ENCODE measurements at regions not wholly inside any gene's neighbourhood (a gene's known extent, or its start where the extent isn't known, plus 50 kb on each side); places are given as distances from the start of the nearest gene placed in this dataset.
"Not testable (repeated sequence)": the region's sequence is repeated elsewhere in the genome, so short reads cannot be mapped to it uniquely, and the experiment has no call there.

DNA sequence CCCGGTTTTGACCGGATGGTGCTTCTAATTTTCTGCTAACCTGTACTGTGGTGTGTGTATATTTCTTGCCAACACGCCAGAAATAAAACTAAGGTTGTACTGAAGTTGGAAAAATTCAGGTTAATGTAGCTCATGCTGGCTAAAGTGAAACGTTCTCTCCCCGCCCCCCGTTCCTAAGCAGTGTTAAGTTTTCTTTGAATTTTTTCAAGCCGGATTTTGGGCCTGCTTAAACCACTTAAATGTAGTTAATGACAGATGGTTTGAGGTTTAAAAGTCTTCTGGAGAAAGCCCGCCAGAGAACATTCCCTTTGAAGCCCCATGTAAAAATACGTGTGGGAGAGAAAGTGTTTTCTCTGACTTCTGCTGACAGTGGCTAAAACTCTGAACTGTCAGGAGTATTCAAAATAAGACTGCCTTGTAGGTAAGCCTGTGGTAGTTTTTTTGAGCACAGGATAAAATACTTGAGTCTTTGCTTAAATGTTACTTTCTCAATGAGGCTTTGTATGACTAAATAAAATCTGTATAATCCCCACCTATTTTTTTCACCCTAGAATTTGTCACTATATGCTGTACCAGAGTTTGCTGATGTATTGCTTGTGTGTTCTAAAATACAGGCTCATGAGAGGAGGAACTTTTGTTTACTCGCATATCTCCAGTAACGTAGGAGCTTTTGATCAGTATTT is 101.3 kb downstream of the OR2B2 start:
- peak overlapping the region; percentile 98 for H3K27ac ChIP-seq (ENCODE audit: low read depth, low read length)
- H3K4me3 ChIP-seq (ENCODE audit: low read depth, low read length), result peak overlapping the region; percentile 86
- peaks cover 23% of the 10 kb centered on the region for H3K4me1 ChIP-seq (ENCODE audit: control insufficient read depth, insufficient read depth, low read length)
- H3K27me3 ChIP-seq (ENCODE audit: control insufficient read depth, insufficient read depth, low read length), result no peaks in the 10 kb centered on the region
- H3K9me3 ChIP-seq (ENCODE audit: control insufficient read depth, insufficient read depth, low read length), result no peaks in the 10 kb centered on the region
- H3K36me3 ChIP-seq (ENCODE audit: control insufficient read depth, insufficient read depth, low read length), result no peaks in the 10 kb centered on the region
- peak overlapping the region; percentile 100 for H3K9ac ChIP-seq (ENCODE audit: low read depth, low read length)

DNA sequence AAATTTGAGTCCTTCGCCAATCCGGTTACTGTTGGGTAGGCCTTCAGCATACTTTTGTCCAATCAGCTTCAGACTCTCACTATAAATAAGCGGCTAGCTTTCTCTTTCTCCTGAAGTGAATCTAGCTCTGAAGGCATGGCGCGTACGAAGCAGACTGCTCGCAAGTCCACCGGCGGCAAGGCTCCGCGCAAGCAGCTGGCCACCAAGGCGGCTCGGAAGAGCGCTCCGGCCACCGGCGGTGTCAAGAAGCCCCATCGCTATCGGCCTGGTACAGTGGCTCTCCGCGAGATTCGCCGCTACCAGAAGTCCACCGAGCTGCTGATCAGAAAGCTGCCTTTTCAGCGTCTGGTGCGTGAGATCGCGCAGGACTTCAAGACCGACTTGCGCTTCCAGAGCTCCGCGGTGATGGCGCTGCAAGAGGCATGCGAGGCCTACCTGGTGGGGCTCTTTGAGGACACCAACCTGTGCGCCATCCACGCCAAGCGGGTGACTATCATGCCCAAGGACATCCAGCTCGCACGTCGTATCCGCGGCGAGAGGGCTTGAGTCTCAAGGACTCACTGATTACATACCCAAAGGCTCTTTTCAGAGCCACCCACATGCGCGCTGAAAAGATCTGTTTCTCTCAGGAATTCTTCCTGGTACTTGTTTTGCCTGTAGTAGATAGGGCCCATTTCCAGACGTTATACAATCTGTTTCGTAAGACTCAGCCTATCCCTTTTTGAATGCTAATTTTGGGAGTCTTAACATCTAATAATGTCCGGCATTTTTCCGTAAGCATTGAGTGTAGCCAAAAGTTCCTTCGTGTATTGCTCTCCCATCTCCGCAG is 102.0 kb downstream of the OR2B2 start:
- Histone ChIP-seq H3K27me3 (ENCODE audit: control insufficient read depth, insufficient read depth, low read length) (no peaks in the 10 kb centered on the region), H3K4me3 (ENCODE audit: low read depth, low read length) (peak overlapping the region; percentile 86), H3K4me1 (ENCODE audit: control insufficient read depth, insufficient read depth, low read length) (peaks cover 20% of the 10 kb centered on the region), H3K9ac (ENCODE audit: low read depth, low read length) (peak overlapping the region; percentile 100), H3K9me3 (ENCODE audit: control insufficient read depth, insufficient read depth, low read length) (no peaks in the 10 kb centered on the region), H3K27ac (ENCODE audit: low read depth, low read length) (peak overlapping the region; percentile 98), H3K36me3 (ENCODE audit: control insufficient read depth, insufficient read depth, low read length) (no peaks in the 10 kb centered on the region)

DNA sequence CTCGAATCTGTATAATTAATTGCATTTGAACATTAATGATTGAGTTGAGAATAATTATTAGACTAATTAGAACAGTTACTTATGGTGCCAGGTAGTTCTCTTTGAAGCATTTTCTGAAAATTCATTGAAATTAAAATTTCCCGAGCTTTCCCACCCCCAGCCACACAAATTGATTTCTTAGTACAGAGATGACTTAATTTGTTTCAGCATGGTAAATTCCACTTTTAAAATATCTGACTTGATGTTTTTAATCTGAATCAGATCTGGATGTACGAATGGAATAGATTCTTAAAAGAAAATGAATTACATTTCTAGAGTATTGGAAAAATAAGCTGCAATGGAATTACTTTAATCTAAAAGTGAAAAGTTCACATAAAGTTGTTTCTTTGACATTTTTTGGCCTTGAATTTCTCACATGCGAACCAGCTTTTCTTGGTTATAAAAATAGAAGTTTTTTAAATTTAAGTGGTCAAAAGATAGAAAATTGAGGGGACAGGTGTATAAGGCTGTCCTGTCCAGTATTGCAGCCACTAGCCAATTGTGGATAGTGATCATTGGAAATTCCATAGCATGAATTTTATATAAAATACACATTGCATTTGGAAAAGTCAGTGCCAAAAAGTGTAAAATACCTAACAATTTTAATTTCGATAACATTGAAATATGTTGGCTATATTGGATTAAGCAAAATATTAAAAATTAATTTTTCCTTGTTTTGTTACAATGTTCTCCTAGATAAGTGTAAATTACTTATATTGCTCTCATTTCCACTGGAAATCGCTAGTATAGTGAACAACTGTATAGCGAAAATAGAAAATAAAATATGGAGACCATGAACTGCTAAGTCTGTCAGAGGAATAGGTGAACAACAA is 102.9 kb downstream of the OR2B2 start:
- peak overlapping the region; percentile 86 for H3K4me3 ChIP-seq (ENCODE audit: low read depth, low read length)
- peak overlapping the region; percentile 95 for H3K27ac ChIP-seq (ENCODE audit: low read depth, low read length)
- peaks cover 20% of the 10 kb centered on the region for H3K4me1 ChIP-seq (ENCODE audit: control insufficient read depth, insufficient read depth, low read length)
- no peaks in the 10 kb centered on the region for H3K9me3 ChIP-seq (ENCODE audit: control insufficient read depth, insufficient read depth, low read length)
- peak overlapping the region; percentile 97 for H3K9ac ChIP-seq (ENCODE audit: low read depth, low read length)
- H3K36me3 ChIP-seq (ENCODE audit: control insufficient read depth, insufficient read depth, low read length), result no peaks in the 10 kb centered on the region
- no peaks in the 10 kb centered on the region for H3K27me3 ChIP-seq (ENCODE audit: control insufficient read depth, insufficient read depth, low read length)

DNA sequence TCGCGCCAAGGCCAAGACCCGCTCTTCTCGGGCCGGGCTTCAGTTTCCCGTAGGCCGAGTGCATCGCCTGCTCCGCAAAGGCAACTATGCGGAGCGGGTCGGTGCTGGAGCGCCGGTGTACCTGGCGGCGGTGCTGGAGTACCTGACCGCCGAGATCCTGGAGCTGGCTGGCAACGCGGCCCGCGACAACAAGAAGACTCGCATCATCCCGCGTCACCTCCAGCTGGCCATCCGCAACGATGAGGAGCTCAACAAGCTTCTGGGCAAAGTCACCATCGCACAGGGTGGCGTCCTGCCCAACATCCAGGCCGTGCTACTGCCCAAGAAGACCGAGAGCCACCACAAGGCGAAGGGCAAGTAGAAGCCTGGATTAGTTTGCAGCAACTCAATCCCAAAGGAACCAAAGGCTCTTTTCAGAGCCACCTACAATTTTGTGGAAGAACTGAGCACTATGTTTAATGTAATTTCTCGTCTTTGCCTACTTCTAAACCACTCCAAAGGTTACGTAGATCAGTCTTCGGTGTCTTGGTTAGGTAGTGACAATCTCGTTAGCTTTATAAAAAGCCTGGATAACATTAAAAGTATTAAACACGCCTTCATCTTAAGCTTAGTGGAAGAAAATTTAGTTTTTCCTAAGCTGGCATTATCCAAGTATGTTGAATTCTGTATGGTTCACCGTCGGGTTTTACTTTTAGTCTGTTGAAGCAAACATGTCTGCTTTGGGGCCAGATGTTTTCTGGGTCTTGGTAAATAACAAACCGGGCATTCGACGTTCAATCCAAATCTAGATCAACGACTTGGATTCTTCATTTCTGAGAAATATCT is 103.7 kb downstream of the OR2B2 start:
- H3K27ac ChIP-seq (ENCODE audit: low read depth, low read length), result peak overlapping the region; percentile 95
- peaks cover 20% of the 10 kb centered on the region for H3K4me1 ChIP-seq (ENCODE audit: control insufficient read depth, insufficient read depth, low read length)
- H3K36me3 ChIP-seq (ENCODE audit: control insufficient read depth, insufficient read depth, low read length); H3K27me3 ChIP-seq (ENCODE audit: control insufficient read depth, insufficient read depth, low read length); H3K9me3 ChIP-seq (ENCODE audit: control insufficient read depth, insufficient read depth, low read length): not testable (repeated sequence)
- peak overlapping the region; percentile 97 for H3K9ac ChIP-seq (ENCODE audit: low read depth, low read length)
- peak overlapping the region; percentile 86 for H3K4me3 ChIP-seq (ENCODE audit: low read depth, low read length)

DNA sequence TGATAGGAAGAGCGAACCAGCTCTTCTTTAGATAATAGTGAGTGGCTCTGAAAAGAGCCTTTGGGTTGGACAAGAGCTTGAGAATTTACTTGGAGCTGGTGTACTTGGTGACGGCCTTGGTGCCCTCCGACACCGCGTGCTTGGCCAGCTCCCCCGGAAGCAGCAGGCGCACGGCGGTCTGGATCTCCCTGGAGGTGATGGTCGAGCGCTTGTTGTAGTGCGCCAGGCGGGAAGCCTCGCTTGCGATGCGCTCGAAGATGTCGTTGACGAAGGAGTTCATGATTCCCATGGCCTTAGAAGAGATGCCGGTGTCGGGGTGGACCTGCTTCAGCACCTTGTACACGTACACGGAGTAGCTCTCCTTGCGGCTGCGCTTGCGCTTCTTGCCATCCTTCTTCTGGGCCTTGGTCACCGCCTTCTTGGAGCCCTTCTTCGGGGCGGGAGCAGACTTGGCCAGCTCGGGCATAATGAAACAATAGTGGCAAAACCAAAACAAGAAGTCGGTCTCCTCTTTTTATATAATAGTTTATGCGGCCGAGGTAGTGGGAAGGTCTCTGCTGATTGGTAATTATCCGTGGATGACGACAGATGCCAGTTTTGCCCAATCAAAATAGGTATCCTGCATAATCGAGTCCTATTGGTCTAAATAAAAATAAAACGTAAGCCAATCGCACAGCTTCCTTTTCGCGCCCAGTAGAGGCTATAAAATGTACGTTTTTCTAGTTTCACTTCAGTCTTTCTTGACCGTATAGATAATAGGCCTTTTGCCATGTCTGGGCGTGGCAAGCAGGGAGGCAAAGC is 104.6 kb downstream of the OR2B2 start:
- Histone ChIP-seq H3K4me1 (ENCODE audit: control insufficient read depth, insufficient read depth, low read length) (peaks cover 15% of the 10 kb centered on the region; the same call in 1 of the 2 replicates), H3K9ac (ENCODE audit: low read depth, low read length) (peak overlapping the region; percentile 98), H3K27ac (ENCODE audit: low read depth, low read length) (peak overlapping the region; percentile 95), H3K4me3 (ENCODE audit: low read depth, low read length) (peak overlapping the region; percentile 86)
- not testable (repeated sequence) for H3K27me3 ChIP-seq (ENCODE audit: control insufficient read depth, insufficient read depth, low read length); H3K36me3 ChIP-seq (ENCODE audit: control insufficient read depth, insufficient read depth, low read length); H3K9me3 ChIP-seq (ENCODE audit: control insufficient read depth, insufficient read depth, low read length)

DNA sequence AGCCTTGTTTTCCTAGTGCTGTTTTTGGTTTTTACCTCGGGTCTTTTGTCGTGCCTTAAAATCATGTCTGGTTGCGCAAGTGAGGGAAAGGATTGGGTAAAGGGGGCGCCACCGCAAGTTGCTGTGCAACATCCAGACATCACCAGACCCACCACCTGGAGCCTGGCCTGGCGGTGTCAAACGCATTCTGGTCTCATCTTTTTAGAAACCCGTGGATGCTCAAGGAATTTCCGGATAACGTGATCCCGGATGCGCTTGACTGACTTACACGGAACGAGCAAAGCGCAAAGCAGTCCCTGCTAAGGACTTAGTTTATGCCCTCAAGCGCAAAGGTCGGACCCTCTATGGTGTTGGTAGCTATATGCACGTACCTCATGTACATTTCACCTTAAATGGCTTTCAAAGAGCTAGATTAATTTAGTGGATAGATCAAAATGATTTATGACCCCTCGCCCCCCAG is 105.2 kb downstream of the OR2B2 start:
- no peaks in the 10 kb centered on the region for H3K36me3 ChIP-seq (ENCODE audit: control insufficient read depth, insufficient read depth, low read length)
- H3K27ac ChIP-seq (ENCODE audit: low read depth, low read length), result peak overlapping the region; percentile 95
- H3K9ac ChIP-seq (ENCODE audit: low read depth, low read length), result peak overlapping the region; percentile 98
- no peaks in the 10 kb centered on the region for H3K9me3 ChIP-seq (ENCODE audit: control insufficient read depth, insufficient read depth, low read length)
- peaks cover 12% of the 10 kb centered on the region; the same call in 1 of the 2 replicates for H3K4me1 ChIP-seq (ENCODE audit: control insufficient read depth, insufficient read depth, low read length)
- peak overlapping the region; percentile 86 for H3K4me3 ChIP-seq (ENCODE audit: low read depth, low read length)
- no peaks in the 10 kb centered on the region for H3K27me3 ChIP-seq (ENCODE audit: control insufficient read depth, insufficient read depth, low read length)

DNA sequence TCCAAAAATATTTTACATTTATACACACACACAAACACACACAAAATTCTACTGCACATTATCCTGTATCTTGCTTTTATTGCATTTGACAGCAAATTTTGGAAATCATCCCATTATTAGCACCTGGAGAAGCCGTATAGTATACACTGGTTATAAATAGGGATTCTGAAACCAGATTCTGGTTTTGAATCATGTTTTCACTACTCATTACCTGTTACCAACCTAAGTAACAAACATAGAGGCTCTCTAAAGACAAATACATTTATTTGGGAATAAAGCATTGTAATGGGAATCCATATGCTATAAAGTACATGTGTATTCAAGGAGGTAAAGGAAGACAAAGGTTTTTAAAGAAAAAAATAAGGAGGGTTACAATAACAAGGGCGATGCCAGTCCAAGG is 106.8 kb downstream of the OR2B2 start:
- no peak overlapping the region for H3K27ac ChIP-seq (ENCODE audit: low read depth, low read length)
- H3K9me3 ChIP-seq (ENCODE audit: control insufficient read depth, insufficient read depth, low read length), result no peaks in the 10 kb centered on the region
- H3K4me1 ChIP-seq (ENCODE audit: control insufficient read depth, insufficient read depth, low read length), result 0 out of 2 replicates have a peak, but pooled peaks cover 4% of the 10 kb centered on the region
- no peak overlapping the region for H3K9ac ChIP-seq (ENCODE audit: low read depth, low read length)
- H3K36me3 ChIP-seq (ENCODE audit: control insufficient read depth, insufficient read depth, low read length), result no peaks in the 10 kb centered on the region
- H3K4me3 ChIP-seq (ENCODE audit: low read depth, low read length), result no peak overlapping the region
- no peaks in the 10 kb centered on the region for H3K27me3 ChIP-seq (ENCODE audit: control insufficient read depth, insufficient read depth, low read length)

DNA sequence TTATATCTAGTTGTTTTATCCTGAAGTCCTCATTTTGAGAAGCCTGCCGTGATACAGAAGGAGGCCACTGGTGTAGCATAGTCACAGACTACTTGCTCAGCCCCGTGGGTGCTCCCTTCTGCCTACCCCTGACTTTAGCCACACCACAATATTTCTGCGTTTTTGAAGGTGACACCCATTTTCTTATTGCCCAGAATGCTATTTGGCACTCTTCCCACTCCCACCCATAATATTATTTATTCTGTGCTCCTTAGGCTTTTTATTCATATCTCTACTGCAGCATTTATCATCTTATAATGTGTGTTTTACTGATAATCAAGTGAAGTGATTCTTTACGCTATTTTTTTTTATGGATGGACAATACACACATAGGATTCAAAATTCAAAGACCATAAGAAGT is 107.3 kb downstream of the OR2B2 start:
- Histone ChIP-seq H3K4me3 (ENCODE audit: low read depth, low read length) (no peak overlapping the region), H3K27me3 (ENCODE audit: control insufficient read depth, insufficient read depth, low read length) (no peaks in the 10 kb centered on the region), H3K27ac (ENCODE audit: low read depth, low read length) (no peak overlapping the region), H3K9ac (ENCODE audit: low read depth, low read length) (no peak overlapping the region), H3K4me1 (ENCODE audit: control insufficient read depth, insufficient read depth, low read length) (0 out of 2 replicates have a peak, but pooled peaks cover 4% of the 10 kb centered on the region), H3K36me3 (ENCODE audit: control insufficient read depth, insufficient read depth, low read length) (no peaks in the 10 kb centered on the region), H3K9me3 (ENCODE audit: control insufficient read depth, insufficient read depth, low read length) (no peaks in the 10 kb centered on the region)

DNA sequence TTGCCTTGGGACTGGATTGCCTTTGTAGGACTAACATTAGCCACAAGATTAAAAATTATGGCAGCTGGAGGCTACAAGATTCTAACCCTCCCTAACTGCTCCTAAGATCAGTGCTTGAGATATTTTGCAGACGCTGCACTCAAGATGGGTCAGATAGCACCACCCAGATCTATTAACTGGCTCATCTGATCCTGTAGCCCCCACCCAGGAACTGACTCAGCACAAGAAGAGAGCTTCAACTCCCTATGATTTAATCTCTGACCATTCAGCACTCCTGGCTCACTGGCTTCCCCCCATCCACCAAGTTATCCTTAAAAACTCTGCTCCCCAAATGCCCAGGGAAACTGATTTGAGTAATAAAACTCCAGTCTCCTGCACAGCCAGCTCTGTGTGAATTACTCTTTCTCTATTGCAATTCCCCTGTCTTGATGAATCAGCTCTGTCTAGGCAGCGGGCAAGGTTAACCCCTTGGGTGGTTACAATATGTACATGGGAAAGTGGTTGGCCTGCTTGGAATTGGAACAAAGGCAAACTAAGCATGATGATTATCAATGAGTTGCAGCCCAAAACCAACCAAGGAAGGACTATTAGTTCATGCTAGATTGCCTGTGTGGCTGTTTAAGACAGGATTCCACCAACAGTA is 111.3 kb downstream of the OR2B2 start:
- H3K36me3 ChIP-seq (ENCODE audit: control insufficient read depth, insufficient read depth, low read length), result no peaks in the 10 kb centered on the region
- peaks cover 4% of the 10 kb centered on the region for H3K4me1 ChIP-seq (ENCODE audit: control insufficient read depth, insufficient read depth, low read length)
- H3K27me3 ChIP-seq (ENCODE audit: control insufficient read depth, insufficient read depth, low read length), result no peaks in the 10 kb centered on the region
- H3K9me3 ChIP-seq (ENCODE audit: control insufficient read depth, insufficient read depth, low read length), result no peaks in the 10 kb centered on the region
- H3K9ac ChIP-seq (ENCODE audit: low read depth, low read length), result no peak overlapping the region
- H3K4me3 ChIP-seq (ENCODE audit: low read depth, low read length), result no peak overlapping the region
- H3K27ac ChIP-seq (ENCODE audit: low read depth, low read length), result no peak overlapping the region

Data from HUES48 (cell line).